Psoas muscle (tissue), 7 donors: ENCODE measurements at regions not wholly inside any gene's neighbourhood (a gene's known extent, or its start where the extent isn't known, plus 50 kb on each side); places are given as distances from the start of the nearest gene placed in this dataset.

Source experiments
- ATAC-seq, 4 donors: fragments of 200-7000 bp; cut with Tn5 transposase; one replicate each; pipeline ENCODE4 v1.9.1; 2020; ENCODE audit warnings: moderate library complexity in 3 of 4, mild to moderate bottlenecking in 2 of 4
- DNase-seq, 2 donors: peaks; one replicate each; pipeline ENCODE4 v3.0.0-alpha.2; 2020
- H3K27ac ChIP-seq: fragments of 200-600 bp; one replicate; pipeline ENCODE4 v1.8.0; 2022
- H3K27me3 ChIP-seq, 3 donors: fragments of 200-600 bp in 1 of 3; one replicate each; pipeline versions ENCODE4 v1.6.1 to v1.8.0; 2013 to 2022; ENCODE audit warnings: low read length in 2 of 3, mild to moderate bottlenecking in 2 of 3, moderate library complexity in 1 of 3; ENCODE audit not compliant: insufficient read depth in 3 of 3
- H3K36me3 ChIP-seq, 2 donors: fragments of 200-600 bp in 1 of 2; one replicate each; pipeline versions ENCODE4 v1.6.1 to v1.8.0; 2013 to 2022; ENCODE audit warnings: low read depth in 1 of 2, mild to moderate bottlenecking in 1 of 2, moderate library complexity in 1 of 2; ENCODE audit not compliant: insufficient read depth in 1 of 2
- H3K4me1 ChIP-seq: fragments of 200-600 bp; one replicate; pipeline ENCODE4 v1.8.0; 2022
- H3K4me3 ChIP-seq: fragments of 200-600 bp; one replicate; pipeline ENCODE4 v1.8.0; 2022; ENCODE audit warnings: mild to moderate bottlenecking
- H3K9me3 ChIP-seq: fragments of 200-600 bp; one replicate; pipeline ENCODE4 v1.8.0; 2022
- CTCF ChIP-seq: fragments of 200-600 bp; IDR thresholded peaks from one replicate; pipeline ENCODE4 v1.8.0; 2022; ENCODE audit warnings: antibody characterized with exemption
- WGBS, 3 donors: extraction: QIAGEN DNeasy Blood & Tissue Kit; methylation state at CpG; one replicate each; pipeline versions ENCODE4 v1.1.6 to v1.1.7; 2013; 5-methylcytosine and 5-hydroxymethylcytosine counted together
- intact Hi-C, 2 donors: fragments of 100-400 bp; cut with DNase I; formaldehyde crosslinking; loops; one replicate each; pipeline versions ENCODE4 v1.11.0 to v1.14.2; 2022
- donor health status: healthy with polysubstance abuse.
- donor health status: DM: no; HTN: no; CAD: no; lungs with moderate emphysema.
- donor health status: Bipolar disorder and iron deficiency.
- donor health status: healthy.
- donor health status: DM: yes; HTN: yes; CAD: no.
- donor health status: DM: no; HTN: no; CAD: no.
- donor health status: DM: yes; HTN: yes; CAD: no.

GRCh38 chr11:110883256-110883655 lies 171.0 kb upstream of the ARHGAP20 start:
- no peaks in the 10 kb centered on the region for H3K4me1 ChIP-seq
- ATAC-seq, result no peak
- intact Hi-C loops, result no loop called here
- no peak for DNase-seq
- no peak overlapping the region for H3K27ac ChIP-seq
- 28 to 34% (median 31%) methylated on average over 3 of the region's 3 CpGs for WGBS, 3 donors
- no peak for TF ChIP-seq CTCF
- H3K36me3 ChIP-seq, result no peaks in the 10 kb centered on the region
- no peaks in the 10 kb centered on the region for H3K9me3 ChIP-seq
- H3K27me3 ChIP-seq, result no peaks in the 10 kb centered on the region
- no peak overlapping the region for H3K4me3 ChIP-seq

GRCh38 chr11:110878513-110878912 lies 166.3 kb upstream of the ARHGAP20 start:
- no peak overlapping the region for H3K27ac ChIP-seq
- WGBS, 3 donors, result 57 to 69% (median 68%) methylated on average over 1 of the region's 1 CpG
- no peaks in the 10 kb centered on the region for H3K4me1 ChIP-seq
- H3K27me3 ChIP-seq, result no peaks in the 10 kb centered on the region
- intact Hi-C loops, result no loop called here
- H3K9me3 ChIP-seq, result no peaks in the 10 kb centered on the region
- ATAC-seq (no peak), DNase-seq (no peak)
- H3K36me3 ChIP-seq, result no peaks in the 10 kb centered on the region
- no peak for TF ChIP-seq CTCF
- no peak overlapping the region for H3K4me3 ChIP-seq

- intact Hi-C loops, result no loop called here
- whole genome bisulfite sequencing, 3 donors, result 51 to 67% (median 55%) methylated on average over 5 of the region's 5 CpGs
- ATAC-seq (no peak), DNase-seq (no peak)
- H3K27me3 ChIP-seq, result no peaks in the 10 kb centered on the region
- no peaks in the 10 kb centered on the region for H3K36me3 ChIP-seq
- H3K4me1 ChIP-seq, result no peaks in the 10 kb centered on the region
- no peak for TF ChIP-seq CTCF
- no peak overlapping the region for H3K4me3 ChIP-seq
- H3K9me3 ChIP-seq, result no peaks in the 10 kb centered on the region
- no peak overlapping the region for H3K27ac ChIP-seq
Measured at GRCh38 chr11:110874437-110875030, 162.3 kb upstream of the ARHGAP20 start.

- H3K9me3 ChIP-seq, result no peaks in the 10 kb centered on the region
- no peaks in the 10 kb centered on the region for H3K36me3 ChIP-seq
- ATAC-seq (no peak), DNase-seq (no peak)
- intact Hi-C loops, result no loop called here
- H3K4me1 ChIP-seq, result no peaks in the 10 kb centered on the region
- H3K27ac ChIP-seq, result no peak overlapping the region
- no peak for TF ChIP-seq CTCF
- H3K27me3 ChIP-seq, result no peaks in the 10 kb centered on the region
- no peak overlapping the region for H3K4me3 ChIP-seq
- WGBS, 3 donors, result 87 to 97% (median 92%) methylated on average over 1 of the region's 1 CpG
Measured at GRCh38 chr11:110873975-110874374, 161.7 kb upstream of the ARHGAP20 start.

- intact Hi-C loops, result no loop called here
- no peak for DNase-seq
- H3K27me3 ChIP-seq, result no peaks in the 10 kb centered on the region
- H3K36me3 ChIP-seq, result no peaks in the 10 kb centered on the region
- 76 to 83% (median 80%) methylated on average over 5 of the region's 5 CpGs for WGBS, 3 donors
- H3K27ac ChIP-seq, result no peak overlapping the region
- H3K4me1 ChIP-seq, result no peaks in the 10 kb centered on the region
- H3K4me3 ChIP-seq, result no peak overlapping the region
- no peak for TF ChIP-seq CTCF
- no peaks in the 10 kb centered on the region for H3K9me3 ChIP-seq
- ATAC-seq, result no peak
Measured at GRCh38 chr11:110870816-110871522, 158.7 kb upstream of the ARHGAP20 start.
